Panc1 (cell line): ENCODE measurements at regions not wholly inside any gene's neighbourhood (a gene's known extent, or its start where the extent isn't known, plus 50 kb on each side); places are given as distances from the start of the nearest gene placed in this dataset.

Source experiments
- ATAC-seq: fragments of 200-7000 bp; cut with Tn5 transposase; 2 replicates; pipeline ENCODE4 v1.9.1; 2020; ENCODE audit warnings: mild to moderate bottlenecking, moderate library complexity
- BruUV-seq: library from RNA; stranded (reverse); fragments of 400-500 nt; replicated peaks from 2 replicates; lab custom pipeline; 2021; lab: Mats Ljungman, UMichigan
- CTCF ChIA-PET: fragments of 300-600 bp; sonication (Branson Sonifier 250); formaldehyde crosslinking; loops from one replicate; lab custom pipeline; 2022; ENCODE audit warnings: antibody characterized with exemption; lab: Charles Lee
- POLR2A ChIA-PET: fragments of 300-600 bp; sonication (Branson Sonifier 250); formaldehyde crosslinking; loops from one replicate; lab custom pipeline; 2022; ENCODE audit warnings: antibody characterized with exemption; lab: Charles Lee
- DNase-seq: peaks from one replicate; pipeline ENCODE4 v3.0.0-alpha.2; 2010; ENCODE audit warnings: low read depth, low spot score
- H3K27ac ChIP-seq: 2 replicates; pipeline ENCODE4 v1.5.1; 2011; ENCODE audit warnings: mild to moderate bottlenecking, low read length, inconsistent platforms
- H3K27me3 ChIP-seq: fragments of 200-500 bp; sonication (Bioruptor generic); 2 replicates; pipeline ENCODE4 v1.6.0; 2014; ENCODE audit warnings: low read length, inconsistent platforms; ENCODE audit not compliant: control insufficient read depth, insufficient read depth
- H3K36me3 ChIP-seq: fragments of 200-500 bp; sonication (Bioruptor generic); 2 replicates; pipeline ENCODE4 v1.5.1; 2014; ENCODE audit warnings: inconsistent platforms, mild to moderate bottlenecking, low read length, moderate library complexity; ENCODE audit not compliant: control insufficient read depth, insufficient read depth
- H3K4me1 ChIP-seq: 2 replicates; pipeline ENCODE4 v1.5.1; 2011; ENCODE audit warnings: inconsistent platforms, mild to moderate bottlenecking, low read length, moderate library complexity; ENCODE audit not compliant: control insufficient read depth, insufficient read depth
- H3K4me3 ChIP-seq, 2 experiments: 2 replicates each; pipeline ENCODE4 v1.5.1; 2011 to 2012; ENCODE audit warnings: low read depth in 2 of 2, low read length in 2 of 2, mild to moderate bottlenecking in 2 of 2, inconsistent platforms in 1 of 2, moderate library complexity in 1 of 2
- H3K9me3 ChIP-seq: fragments of 200-500 bp; sonication (Bioruptor generic); 2 replicates; pipeline ENCODE4 v1.5.1; 2014; ENCODE audit warnings: low read depth, mild to moderate bottlenecking, inconsistent platforms, low read length, moderate library complexity; ENCODE audit not compliant: control insufficient read depth, insufficient read depth
- POLR2AphosphoS5 ChIP-seq: IDR thresholded peaks from 2 replicates; pipeline ENCODE4 v1.6.1; 2012; ENCODE audit warnings: mild to moderate bottlenecking, low read depth, low read length, moderate library complexity
- SIN3A ChIP-seq: IDR thresholded peaks from 2 replicates; pipeline ENCODE4 v1.6.1; 2012; ENCODE audit warnings: low read depth, mild to moderate bottlenecking, low read length, moderate library complexity, borderline replicate concordance; ENCODE audit not compliant: insufficient read depth
- TCF7L2 ChIP-seq: IDR thresholded peaks from 2 replicates; pipeline ENCODE4 v1.6.1; 2011; ENCODE audit warnings: mild to moderate bottlenecking, low read depth, low read length, inconsistent platforms
- in situ Hi-C: cut with HindIII; loops from 2 replicates; pipeline ENCODE4 v1.10.0; 2016; ENCODE audit warnings: low sequenced_read_pairs, low pct_unique_long_range_greater_than_20kb
- intact Hi-C: fragments of 100-400 bp; cut with micrococcal nuclease; formaldehyde crosslinking; loops from one replicate; pipeline ENCODE4 v1.10.0; 2022; ENCODE audit not compliant: unreplicated experiment
- TF ChIP-seq, protein P1 (sequence below), 2 experiments: IDR thresholded peaks; 2 replicates each; pipeline ENCODE4 v1.6.1; 2011 to 2012; ENCODE audit warnings: low read depth in 2 of 2, control low read depth in 1 of 2, low read length in 1 of 2, mild to moderate bottlenecking in 1 of 2, moderate library complexity in 1 of 2; ENCODE audit not compliant: insufficient read depth in 1 of 2
- TF ChIP-seq, protein P2 (sequence below): fragments of 450-650 bp; IDR thresholded peaks from 2 replicates; pipeline ENCODE4 v1.5.1; 2017; ENCODE audit warnings: mild to moderate bottlenecking

DNA sequence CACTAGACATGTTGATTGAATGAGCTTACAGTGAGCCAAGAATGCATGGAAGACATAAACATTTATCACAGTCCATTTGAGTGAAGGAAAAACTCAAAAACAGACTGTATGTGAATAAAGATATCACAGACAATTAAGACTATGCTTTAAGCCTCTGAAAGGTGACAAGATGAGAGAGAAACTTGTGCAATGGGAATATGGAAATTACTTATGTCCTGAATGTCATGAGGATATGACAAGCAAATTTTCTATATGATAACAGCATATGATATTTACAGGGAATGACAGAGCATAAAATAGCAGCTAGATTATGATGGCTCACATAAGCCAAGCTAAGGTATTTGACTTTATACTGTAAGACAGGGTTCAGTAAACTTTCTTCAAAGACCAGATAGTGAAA lies 1153.1 kb upstream of the USP15 start:
- in situ Hi-C loops: no loop called here
- Histone ChIP-seq H3K27ac (no peak overlapping the region), H3K36me3 (no peaks in the 10 kb centered on the region), H3K4me1 (no peaks in the 10 kb centered on the region), H3K4me3 (no peak overlapping the region), H3K9me3 (peaks cover 12% of the 10 kb centered on the region; the same call in 1 of the 2 replicates), H3K27me3 (no peaks in the 10 kb centered on the region)
- CTCF ChIA-PET: no interaction called here
- DNase-seq: no peak
- POLR2A ChIA-PET: no interaction called here
- intact Hi-C loops: no loop called here
- ATAC-seq: no peak
- BruUV-seq: no TSS peak
- TF ChIP-seq SIN3A: no peak
- TF ChIP-seq, protein P1, sequence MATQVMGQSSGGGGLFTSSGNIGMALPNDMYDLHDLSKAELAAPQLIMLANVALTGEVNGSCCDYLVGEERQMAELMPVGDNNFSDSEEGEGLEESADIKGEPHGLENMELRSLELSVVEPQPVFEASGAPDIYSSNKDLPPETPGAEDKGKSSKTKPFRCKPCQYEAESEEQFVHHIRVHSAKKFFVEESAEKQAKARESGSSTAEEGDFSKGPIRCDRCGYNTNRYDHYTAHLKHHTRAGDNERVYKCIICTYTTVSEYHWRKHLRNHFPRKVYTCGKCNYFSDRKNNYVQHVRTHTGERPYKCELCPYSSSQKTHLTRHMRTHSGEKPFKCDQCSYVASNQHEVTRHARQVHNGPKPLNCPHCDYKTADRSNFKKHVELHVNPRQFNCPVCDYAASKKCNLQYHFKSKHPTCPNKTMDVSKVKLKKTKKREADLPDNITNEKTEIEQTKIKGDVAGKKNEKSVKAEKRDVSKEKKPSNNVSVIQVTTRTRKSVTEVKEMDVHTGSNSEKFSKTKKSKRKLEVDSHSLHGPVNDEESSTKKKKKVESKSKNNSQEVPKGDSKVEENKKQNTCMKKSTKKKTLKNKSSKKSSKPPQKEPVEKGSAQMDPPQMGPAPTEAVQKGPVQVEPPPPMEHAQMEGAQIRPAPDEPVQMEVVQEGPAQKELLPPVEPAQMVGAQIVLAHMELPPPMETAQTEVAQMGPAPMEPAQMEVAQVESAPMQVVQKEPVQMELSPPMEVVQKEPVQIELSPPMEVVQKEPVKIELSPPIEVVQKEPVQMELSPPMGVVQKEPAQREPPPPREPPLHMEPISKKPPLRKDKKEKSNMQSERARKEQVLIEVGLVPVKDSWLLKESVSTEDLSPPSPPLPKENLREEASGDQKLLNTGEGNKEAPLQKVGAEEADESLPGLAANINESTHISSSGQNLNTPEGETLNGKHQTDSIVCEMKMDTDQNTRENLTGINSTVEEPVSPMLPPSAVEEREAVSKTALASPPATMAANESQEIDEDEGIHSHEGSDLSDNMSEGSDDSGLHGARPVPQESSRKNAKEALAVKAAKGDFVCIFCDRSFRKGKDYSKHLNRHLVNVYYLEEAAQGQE (IDR thresholded peaks at IDR 0.05; ENCODE audit: insufficient read depth in 1 of 2, low read depth in 2 of 2, low read length in 1 of 2): no peak
- no peak for TF ChIP-seq POLR2AphosphoS5
- no peak for TF ChIP-seq TCF7L2
- TF ChIP-seq, protein P2, sequence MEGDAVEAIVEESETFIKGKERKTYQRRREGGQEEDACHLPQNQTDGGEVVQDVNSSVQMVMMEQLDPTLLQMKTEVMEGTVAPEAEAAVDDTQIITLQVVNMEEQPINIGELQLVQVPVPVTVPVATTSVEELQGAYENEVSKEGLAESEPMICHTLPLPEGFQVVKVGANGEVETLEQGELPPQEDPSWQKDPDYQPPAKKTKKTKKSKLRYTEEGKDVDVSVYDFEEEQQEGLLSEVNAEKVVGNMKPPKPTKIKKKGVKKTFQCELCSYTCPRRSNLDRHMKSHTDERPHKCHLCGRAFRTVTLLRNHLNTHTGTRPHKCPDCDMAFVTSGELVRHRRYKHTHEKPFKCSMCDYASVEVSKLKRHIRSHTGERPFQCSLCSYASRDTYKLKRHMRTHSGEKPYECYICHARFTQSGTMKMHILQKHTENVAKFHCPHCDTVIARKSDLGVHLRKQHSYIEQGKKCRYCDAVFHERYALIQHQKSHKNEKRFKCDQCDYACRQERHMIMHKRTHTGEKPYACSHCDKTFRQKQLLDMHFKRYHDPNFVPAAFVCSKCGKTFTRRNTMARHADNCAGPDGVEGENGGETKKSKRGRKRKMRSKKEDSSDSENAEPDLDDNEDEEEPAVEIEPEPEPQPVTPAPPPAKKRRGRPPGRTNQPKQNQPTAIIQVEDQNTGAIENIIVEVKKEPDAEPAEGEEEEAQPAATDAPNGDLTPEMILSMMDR: no peak

DNA sequence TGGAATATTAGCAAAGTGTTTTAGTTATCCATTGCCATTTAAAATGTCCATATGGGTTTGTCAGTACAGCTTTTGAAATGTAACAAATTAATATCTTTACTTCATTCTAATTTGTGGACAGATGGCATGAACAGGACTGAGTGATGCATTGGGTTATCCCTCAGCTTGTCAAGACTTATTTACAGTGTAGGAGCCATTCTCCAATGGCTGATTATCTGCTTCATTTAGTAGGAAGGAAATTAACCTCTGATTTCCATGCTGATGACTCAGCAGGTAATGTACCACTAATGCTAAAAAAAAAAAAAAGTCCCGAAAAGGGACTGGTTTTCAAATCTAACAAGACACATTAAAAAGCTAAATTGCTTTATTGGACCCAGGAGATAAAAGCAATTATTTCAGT lies 1149.0 kb upstream of the USP15 start:
- H3K9me3 ChIP-seq: 0 out of 2 replicates have a peak, but pooled peaks cover 3% of the 10 kb centered on the region
- POLR2A ChIA-PET: interaction anchor here (0.6 kb wide), 1 partner anchor 52 kb away, joined by 4 read pairs; no protein-coding TSS in a partner anchor
- no TSS peak for BruUV-seq
- intact Hi-C loops: no loop called here
- in situ Hi-C loops: no loop called here
- H3K4me3 ChIP-seq: no peak overlapping the region
- H3K27me3 ChIP-seq: no peaks in the 10 kb centered on the region
- CTCF ChIA-PET: no interaction called here
- no peak for TF ChIP-seq POLR2AphosphoS5
- DNase-seq: no peak
- H3K27ac ChIP-seq: no peak overlapping the region
- ATAC-seq: no peak
- no peaks in the 10 kb centered on the region for H3K36me3 ChIP-seq
- no peaks in the 10 kb centered on the region for H3K4me1 ChIP-seq

DNA sequence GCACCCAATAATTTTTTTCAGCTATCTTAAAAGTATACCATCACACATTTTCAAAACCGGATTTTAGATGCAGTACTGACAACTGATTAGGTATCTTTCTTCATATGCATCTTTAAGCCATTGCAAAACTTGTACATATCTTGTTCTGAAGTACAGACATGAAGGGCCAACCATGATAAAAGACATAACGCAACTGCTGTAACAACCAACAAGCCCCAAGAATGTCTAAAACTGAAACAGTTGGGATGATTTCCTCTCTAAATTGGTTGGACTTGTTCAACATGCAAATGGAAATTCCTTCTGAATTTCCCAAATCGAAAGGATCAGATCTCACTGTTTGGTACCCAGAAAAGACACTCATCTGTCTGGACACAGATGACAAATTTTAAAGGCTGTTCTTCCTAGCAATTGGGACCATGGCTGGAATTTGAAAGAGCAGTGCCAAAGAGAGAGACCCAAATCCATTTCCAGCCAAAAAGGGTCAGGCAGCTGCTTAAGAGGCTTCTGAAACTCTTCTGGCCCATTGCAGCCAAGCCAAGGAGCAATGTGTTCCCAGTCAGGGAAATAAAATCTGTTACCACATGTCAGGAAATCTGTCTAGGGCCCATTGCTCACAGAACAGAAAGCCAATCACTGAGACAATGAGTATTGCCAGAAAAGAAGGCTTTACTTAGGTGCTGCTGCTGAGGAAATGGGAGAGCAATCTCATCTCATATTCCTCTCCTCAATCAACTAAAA lies 1122.4 kb upstream of the USP15 start:
- no TSS peak for BruUV-seq
- Histone ChIP-seq H3K4me1 (no peaks in the 10 kb centered on the region), H3K36me3 (no peaks in the 10 kb centered on the region), H3K27ac (no peak overlapping the region), H3K4me3 (no peak overlapping the region), H3K27me3 (no peaks in the 10 kb centered on the region), H3K9me3 (no peaks in the 10 kb centered on the region)
- DNase-seq (no peak), ATAC-seq (no peak)
- TF ChIP-seq, protein P2: no peak
- TF ChIP-seq SIN3A (no peak), TCF7L2 (no peak), POLR2AphosphoS5 (no peak)
- TF ChIP-seq, protein P1 (IDR thresholded peaks at IDR 0.05; ENCODE audit: insufficient read depth in 1 of 2, low read depth in 2 of 2, low read length in 1 of 2): no peak
- intact Hi-C loops: no loop called here
- CTCF ChIA-PET: no interaction called here
- POLR2A ChIA-PET: no interaction called here
- in situ Hi-C loops: no loop called here
